ENCODE measurements at regions not wholly inside any gene's neighbourhood (a gene's known extent, or its start where the extent isn't known, plus 50 kb on each side); places are given as distances from the start of the nearest gene placed in this dataset.

DNA sequence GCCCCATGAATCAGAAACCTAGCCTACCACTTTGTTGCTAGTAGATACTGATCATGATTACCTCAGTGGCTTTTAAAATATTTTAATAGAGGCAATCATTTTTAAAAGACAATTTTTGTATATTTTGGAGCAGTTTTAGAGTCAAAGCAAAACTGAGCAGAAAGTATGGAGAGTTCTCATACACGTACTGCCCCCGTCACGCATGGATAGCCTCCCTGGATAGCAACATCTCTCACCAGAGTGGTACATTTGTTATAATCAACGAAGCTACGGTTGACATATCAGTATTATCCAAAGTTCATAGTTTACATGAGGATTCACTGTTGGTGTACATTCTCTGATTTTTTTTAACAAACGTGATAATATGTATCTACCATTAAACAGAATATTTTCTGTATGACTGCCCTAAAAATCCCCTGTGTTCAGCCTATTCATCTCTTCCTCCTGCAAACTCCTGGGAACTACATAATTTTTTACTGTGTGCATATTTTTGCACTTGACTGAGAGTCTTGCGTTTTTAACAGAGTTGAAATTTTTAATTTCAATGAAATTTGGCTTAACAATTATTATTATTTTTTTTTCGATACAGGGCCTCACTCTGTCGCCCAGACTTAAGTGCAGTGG, 1436.8 kb upstream of the PCDH9 start:
- no peaks in the 10 kb centered on the region for H3K36me3 Mint-ChIP-seq
- no peak for ATAC-seq
- H3K27ac Mint-ChIP-seq, result no peak overlapping the region
- no peak overlapping the region for H3K4me3 Mint-ChIP-seq
- H3K9me3 Mint-ChIP-seq, result peaks cover 10% of the 10 kb centered on the region
- no peaks in the 10 kb centered on the region for H3K4me1 Mint-ChIP-seq
- DNase-seq (ENCODE audit: low spot score in 2 of 2), result no peak

DNA sequence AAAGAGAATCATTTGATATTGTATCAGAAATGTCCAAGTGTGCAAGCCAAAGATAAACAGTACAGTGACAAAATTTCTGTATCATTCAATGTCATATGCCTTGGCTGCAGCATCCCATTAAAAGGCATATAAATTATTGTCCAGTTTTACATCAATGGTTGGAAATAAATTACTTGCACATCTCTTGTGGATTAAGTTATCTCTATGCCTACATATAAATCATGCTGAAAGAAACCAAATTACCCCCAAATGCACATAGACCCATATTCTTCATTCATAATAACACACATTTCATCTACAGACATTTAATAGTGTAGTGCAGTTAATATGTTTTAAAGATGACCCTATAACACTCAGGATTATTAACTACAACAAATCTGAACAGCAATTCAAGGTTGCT, 1415.7 kb upstream of the PCDH9 start:
- H3K4me3 Mint-ChIP-seq, result no peak overlapping the region
- no peaks in the 10 kb centered on the region for H3K4me1 Mint-ChIP-seq

DNA sequence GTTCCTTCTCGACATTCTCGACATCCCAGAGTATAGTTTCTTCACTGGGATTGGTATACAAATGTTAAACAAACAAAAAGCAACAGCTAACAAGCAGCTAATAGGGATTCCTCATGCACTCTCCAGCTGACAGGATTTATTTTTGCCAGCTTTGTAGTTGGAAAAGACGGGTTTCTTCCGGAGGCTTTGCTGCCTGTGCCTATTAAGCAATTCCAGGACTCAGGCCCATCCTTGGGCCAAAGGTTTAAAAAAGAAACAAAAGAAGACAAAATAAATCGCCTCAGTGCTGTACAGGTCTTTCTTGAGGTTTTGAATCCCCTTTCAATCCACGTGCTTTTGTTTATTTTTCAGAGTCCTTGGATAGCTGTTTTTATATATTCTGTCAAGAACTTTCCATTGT, 1414.5 kb upstream of the PCDH9 start:
- Mint-ChIP-seq H3K9me3 (peaks cover 8% of the 10 kb centered on the region), H3K4me1 (no peaks in the 10 kb centered on the region), H3K27ac (no peak overlapping the region), H3K36me3 (no peaks in the 10 kb centered on the region), H3K4me3 (no peak overlapping the region)
- DNase-seq (ENCODE audit: low spot score in 2 of 2) (no peak), ATAC-seq (no peak)

More for the DNA sequence above, 1415.7 kb upstream of the PCDH9 start:
- peaks cover 11% of the 10 kb centered on the region for H3K9me3 Mint-ChIP-seq
- ATAC-seq, result no peak
- no peak overlapping the region for H3K27ac Mint-ChIP-seq
- H3K36me3 Mint-ChIP-seq, result no peaks in the 10 kb centered on the region
- DNase-seq (ENCODE audit: low spot score in 2 of 2), result no peak

DNA sequence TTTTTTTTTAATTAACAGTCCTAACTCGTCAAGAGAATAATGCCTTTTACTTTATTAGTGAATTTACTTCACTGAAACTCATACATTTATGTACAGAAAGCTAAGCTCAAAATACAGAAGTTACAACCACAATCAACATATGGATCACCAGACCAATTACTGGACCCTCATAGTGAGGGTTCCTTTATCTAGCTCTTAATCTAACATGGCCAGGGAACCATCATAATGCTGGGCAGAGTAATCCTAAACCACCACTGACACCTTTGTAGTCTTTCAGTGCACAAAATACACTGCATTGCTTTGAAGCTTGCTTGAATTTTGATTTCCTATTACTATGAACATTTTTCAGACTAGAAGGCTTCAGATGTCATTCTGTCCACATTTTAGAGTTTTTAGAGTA, 1406.6 kb upstream of the PCDH9 start:
- ATAC-seq (no peak), DNase-seq (ENCODE audit: low spot score in 2 of 2) (no peak)
- no peak overlapping the region for H3K27ac Mint-ChIP-seq
- H3K4me3 Mint-ChIP-seq, result no peak overlapping the region
- no peaks in the 10 kb centered on the region for H3K4me1 Mint-ChIP-seq
- H3K36me3 Mint-ChIP-seq, result no peaks in the 10 kb centered on the region
- H3K9me3 Mint-ChIP-seq, result peaks cover 17% of the 10 kb centered on the region

DNA sequence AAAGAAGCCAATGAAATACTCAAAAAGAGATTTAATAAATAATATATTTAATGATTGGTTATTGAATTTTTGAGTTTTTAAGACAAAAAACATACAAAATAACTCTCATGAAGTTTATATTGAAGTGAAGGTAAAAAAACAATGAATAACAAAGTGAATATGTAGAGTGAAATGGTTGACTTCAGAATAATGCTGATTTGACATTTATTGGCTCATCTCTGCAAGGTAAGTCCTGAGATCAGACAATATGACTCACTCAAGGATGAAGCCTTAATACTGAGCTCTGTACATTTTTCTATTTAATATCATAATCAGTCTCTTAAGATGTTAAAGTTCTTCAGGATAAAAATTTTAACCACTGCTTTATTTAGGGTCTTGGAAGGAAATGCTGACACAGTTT, 1398.9 kb upstream of the PCDH9 start:
- Mint-ChIP-seq H3K4me1 (no peaks in the 10 kb centered on the region), H3K36me3 (no peaks in the 10 kb centered on the region), H3K4me3 (no peak overlapping the region), H3K27ac (no peak overlapping the region), H3K9me3 (peaks cover 20% of the 10 kb centered on the region)
- ATAC-seq, result no peak
- DNase-seq (ENCODE audit: low spot score in 2 of 2), result no peak

DNA sequence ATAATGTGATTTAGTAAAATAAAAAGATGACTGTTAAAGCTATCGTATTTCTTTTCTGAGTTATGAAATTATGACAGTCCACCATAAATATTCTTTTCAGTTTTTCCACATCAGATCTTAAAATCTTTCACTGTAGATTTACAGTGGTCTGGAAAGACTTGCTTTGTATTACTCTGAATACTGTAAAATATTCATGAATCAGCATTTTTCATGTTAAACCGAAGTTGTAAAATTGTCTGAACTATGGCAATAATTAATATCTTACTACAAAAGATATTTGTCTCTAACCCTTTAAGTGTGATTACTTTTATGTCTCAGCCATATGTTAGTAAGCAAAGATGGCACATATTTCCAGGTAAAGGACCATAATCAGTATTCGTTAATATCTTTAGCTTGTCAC, 1397.2 kb upstream of the PCDH9 start:
- DNase-seq (ENCODE audit: low spot score in 2 of 2) (no peak), ATAC-seq (no peak)
- H3K27ac Mint-ChIP-seq, result no peak overlapping the region
- no peak overlapping the region for H3K4me3 Mint-ChIP-seq
- H3K9me3 Mint-ChIP-seq, result peaks cover 14% of the 10 kb centered on the region
- no peaks in the 10 kb centered on the region for H3K4me1 Mint-ChIP-seq
- no peaks in the 10 kb centered on the region for H3K36me3 Mint-ChIP-seq

DNA sequence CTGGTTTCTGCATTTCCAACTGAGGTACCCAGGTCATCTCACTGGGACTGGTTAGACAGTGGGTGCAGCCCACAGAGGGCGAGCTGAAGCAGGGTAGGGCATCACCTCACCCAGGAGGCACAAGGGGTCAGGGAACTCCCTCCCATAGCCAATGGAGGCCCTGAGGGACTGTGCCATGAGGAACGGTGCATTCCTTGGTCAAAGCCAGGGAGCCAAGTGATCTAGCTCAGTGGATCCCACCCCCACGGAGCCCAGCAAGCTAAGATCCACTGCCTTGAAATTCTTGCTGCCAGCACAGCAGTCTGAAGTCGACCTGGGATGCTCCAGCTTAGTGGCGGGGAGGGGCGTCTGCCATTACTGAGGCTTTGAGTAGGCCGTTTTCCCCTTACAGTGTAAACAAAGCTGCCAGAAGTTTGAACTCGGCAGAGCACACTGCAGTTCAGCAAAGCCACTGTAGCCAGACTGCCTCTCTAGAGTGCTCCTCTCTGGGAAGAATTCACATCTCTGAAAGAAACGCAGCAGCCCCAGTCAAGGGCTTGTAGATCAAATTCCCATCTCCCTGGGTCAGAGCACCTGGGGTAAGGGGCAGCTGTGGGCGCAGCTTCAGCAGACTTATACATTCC, 1386.6 kb upstream of the PCDH9 start:
- Mint-ChIP-seq H3K4me3 (no peak overlapping the region), H3K27ac (no peak overlapping the region), H3K4me1 (no peaks in the 10 kb centered on the region), H3K9me3 (peaks cover 29% of the 10 kb centered on the region), H3K36me3 (no peaks in the 10 kb centered on the region)
- no peak for ATAC-seq
- DNase-seq (ENCODE audit: low spot score in 2 of 2), result no peak

DNA sequence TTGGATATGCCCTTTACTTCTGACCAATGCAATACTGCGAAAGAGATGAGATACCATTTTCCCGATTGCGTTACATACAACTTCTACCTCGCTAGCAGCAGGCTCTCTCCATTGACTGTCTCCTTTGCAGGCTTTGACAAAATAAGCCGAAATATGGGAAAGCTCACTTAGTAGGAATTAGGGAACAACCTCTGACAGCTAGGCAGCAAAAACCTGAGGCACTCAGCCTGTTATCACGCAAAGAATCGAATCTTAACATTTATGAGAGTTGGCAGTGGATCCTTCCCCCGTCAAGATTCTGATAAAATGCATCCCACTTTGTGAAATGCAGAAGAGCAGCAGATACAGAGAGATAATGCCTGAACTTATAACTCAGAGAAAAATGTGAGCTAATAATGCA, 1379.5 kb upstream of the PCDH9 start:
- H3K4me1 Mint-ChIP-seq, result no peaks in the 10 kb centered on the region
- no peak overlapping the region for H3K27ac Mint-ChIP-seq
- H3K36me3 Mint-ChIP-seq, result no peaks in the 10 kb centered on the region
- ATAC-seq (no peak), DNase-seq (ENCODE audit: low spot score in 2 of 2) (no peak)
- H3K4me3 Mint-ChIP-seq, result no peak overlapping the region
- H3K9me3 Mint-ChIP-seq, result peaks cover 10% of the 10 kb centered on the region

DNA sequence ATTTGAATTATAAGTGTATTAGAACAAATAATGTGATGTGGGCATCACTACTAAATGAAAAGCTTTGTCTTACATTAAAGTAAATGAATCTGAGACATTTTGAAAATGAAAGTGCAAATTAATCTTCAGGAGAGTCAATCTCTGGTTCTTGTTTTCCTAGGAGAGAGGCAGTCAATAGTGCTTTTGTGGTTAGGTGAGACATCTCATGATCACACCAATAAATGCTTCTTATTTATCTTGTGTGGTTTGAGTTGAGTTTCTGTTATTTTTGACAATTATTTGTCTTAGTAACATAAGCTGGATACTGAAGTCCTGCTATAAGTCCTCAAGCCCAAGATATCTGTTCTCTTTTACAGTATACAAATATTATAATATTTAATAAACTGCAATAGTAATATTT, 1378.0 kb upstream of the PCDH9 start:
- no peak for ATAC-seq
- Mint-ChIP-seq H3K4me1 (no peaks in the 10 kb centered on the region), H3K4me3 (no peak overlapping the region)

DNA sequence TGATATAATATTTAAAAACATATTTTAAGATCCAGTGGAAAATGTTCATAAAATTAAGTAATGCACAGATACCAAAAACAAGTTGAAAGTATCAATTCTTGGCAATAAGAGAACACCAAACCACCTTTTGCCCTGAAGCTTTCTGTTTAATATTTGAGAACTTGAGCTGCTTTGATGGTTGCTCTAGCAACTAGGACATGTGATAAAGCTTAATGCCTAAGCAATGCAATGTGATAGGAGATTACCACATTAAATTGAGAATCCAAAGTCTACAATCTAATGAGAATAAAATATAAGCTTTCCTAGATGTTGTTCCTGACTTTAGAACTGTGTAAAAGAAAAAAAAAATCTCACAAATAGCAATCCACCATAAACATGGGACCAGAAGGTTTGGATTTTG, 1367.5 kb upstream of the PCDH9 start:
- DNase-seq (ENCODE audit: low spot score in 2 of 2) (no peak), ATAC-seq (no peak)
- peaks cover 8% of the 10 kb centered on the region for H3K9me3 Mint-ChIP-seq
- H3K4me1 Mint-ChIP-seq, result no peaks in the 10 kb centered on the region
- no peak overlapping the region for H3K4me3 Mint-ChIP-seq
- H3K36me3 Mint-ChIP-seq, result no peaks in the 10 kb centered on the region
- no peak overlapping the region for H3K27ac Mint-ChIP-seq

More for the DNA sequence above, 1378.0 kb upstream of the PCDH9 start:
- H3K9me3 Mint-ChIP-seq, result peaks cover 7% of the 10 kb centered on the region
- H3K27ac Mint-ChIP-seq, result no peak overlapping the region
- no peaks in the 10 kb centered on the region for H3K36me3 Mint-ChIP-seq
- DNase-seq (ENCODE audit: low spot score in 2 of 2), result no peak

DNA sequence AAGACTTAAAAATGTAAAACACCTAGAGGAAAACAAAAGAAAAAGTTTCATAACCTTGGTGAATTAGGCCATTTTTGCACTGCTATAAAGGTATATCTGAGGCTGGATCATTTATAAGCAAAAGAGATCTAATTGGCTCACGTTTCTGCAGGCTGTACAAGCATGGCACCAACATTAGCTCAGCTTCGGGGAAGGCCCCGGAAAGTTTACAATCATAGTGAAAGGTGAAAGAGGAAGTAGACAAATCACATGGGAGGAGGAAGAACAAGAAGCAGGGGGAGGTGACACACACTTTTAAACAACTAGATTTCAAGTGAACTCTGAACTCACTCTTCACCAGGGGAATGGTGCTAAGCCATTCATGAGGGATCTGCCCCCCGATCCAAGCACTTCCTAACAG, 1358.5 kb upstream of the PCDH9 start:
- H3K4me3 Mint-ChIP-seq, result no peak overlapping the region

DNA sequence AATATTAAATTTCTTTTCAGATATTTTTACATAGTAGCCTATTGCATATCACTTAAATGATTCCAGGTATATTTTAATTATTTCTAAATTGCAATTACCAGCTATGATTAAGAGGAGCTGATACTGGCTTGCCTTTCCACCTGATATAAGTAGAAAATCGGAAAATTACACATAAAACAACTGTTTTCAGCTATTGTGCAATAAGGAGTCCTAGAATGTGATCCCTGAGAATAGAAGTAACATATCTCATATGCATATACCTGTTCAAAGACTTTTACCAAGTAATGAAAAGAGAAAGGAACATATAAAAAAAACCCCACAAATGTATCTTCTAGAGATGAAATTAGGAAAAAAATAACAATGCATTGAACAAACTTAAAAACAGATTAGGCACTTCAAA, 1354.6 kb upstream of the PCDH9 start:
- DNase-seq (ENCODE audit: low spot score in 2 of 2) (no peak), ATAC-seq (no peak)
- no peak overlapping the region for H3K27ac Mint-ChIP-seq
- no peak overlapping the region for H3K4me3 Mint-ChIP-seq
- no peaks in the 10 kb centered on the region for H3K4me1 Mint-ChIP-seq
- H3K9me3 Mint-ChIP-seq, result peaks cover 12% of the 10 kb centered on the region
- H3K36me3 Mint-ChIP-seq, result no peaks in the 10 kb centered on the region

More for the DNA sequence above, 1358.5 kb upstream of the PCDH9 start:
- no peak for DNase-seq (ENCODE audit: low spot score in 2 of 2)
- Mint-ChIP-seq H3K36me3 (no peaks in the 10 kb centered on the region), H3K4me1 (no peaks in the 10 kb centered on the region), H3K27ac (no peak overlapping the region), H3K9me3 (peaks cover 11% of the 10 kb centered on the region)
- ATAC-seq, result no peak

DNA sequence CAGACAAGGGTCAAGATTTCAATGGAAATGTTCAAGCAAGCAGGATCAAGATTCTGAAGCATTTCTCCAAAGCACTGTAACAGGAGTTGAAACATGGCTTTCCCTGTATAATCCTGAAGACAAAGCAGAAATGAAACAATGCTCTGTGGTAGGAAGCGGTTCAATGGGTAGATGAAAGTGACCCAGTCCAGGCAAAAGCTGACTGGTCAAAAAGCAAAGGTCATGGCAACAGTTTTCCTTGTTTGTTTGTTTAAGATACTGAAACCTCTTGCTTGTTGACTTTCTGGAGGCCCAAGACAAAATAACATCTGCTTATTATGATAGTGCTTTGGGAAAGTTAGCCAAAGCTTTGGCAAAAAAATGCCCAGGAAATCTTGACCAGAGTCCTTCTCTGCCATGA, 1343.9 kb upstream of the PCDH9 start:
- Mint-ChIP-seq H3K4me1 (no peaks in the 10 kb centered on the region), H3K36me3 (no peaks in the 10 kb centered on the region), H3K4me3 (no peak overlapping the region), H3K27ac (no peak overlapping the region), H3K9me3 (peaks cover 16% of the 10 kb centered on the region)
- no peak for DNase-seq (ENCODE audit: low spot score in 2 of 2)
- no peak for ATAC-seq

DNA sequence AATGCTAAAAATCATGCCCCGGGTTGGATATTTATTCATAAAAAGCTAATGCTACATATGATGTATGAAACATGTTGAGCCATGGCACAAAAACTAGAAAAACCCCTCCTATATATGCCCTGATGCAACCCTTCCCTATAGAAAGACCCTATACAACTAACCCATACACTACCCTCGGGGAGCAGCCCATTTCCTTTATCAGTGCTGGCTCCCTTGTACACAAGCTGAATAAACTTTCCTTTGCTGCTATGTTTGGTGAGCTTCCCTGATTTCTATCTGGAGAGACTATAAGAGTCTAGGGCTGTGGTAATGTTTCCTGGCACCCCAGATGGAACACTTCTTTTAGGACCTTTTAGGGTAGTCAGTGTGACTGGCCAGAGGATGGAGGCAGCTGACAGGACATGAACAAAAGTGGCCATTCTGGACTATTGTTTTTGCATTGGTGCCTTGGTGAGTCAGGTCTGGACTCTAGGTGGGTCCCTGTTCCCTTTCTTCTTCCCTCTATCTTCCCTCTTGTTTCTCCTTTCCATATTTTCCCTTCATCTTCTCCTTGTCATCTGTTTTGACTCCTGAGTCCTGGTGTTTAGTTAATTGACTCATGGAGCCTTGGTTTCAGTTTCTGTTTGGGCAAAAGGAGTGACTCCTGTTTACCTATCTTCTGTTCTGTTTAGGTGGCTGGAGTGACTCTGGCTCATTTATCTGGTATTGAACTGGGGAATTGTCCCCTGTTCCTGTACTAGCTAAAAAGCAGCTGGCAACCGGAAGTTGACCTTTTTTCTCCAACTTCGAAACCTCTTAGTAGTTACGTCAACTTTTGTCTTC, 1321.8 kb upstream of the PCDH9 start:
- no peak for ATAC-seq
- DNase-seq (ENCODE audit: low spot score in 2 of 2), result no peak
- no peak overlapping the region for H3K27ac Mint-ChIP-seq
- no peaks in the 10 kb centered on the region for H3K4me1 Mint-ChIP-seq
- peaks cover 15% of the 10 kb centered on the region for H3K9me3 Mint-ChIP-seq
- H3K36me3 Mint-ChIP-seq, result no peaks in the 10 kb centered on the region
- no peak overlapping the region for H3K4me3 Mint-ChIP-seq

DNA sequence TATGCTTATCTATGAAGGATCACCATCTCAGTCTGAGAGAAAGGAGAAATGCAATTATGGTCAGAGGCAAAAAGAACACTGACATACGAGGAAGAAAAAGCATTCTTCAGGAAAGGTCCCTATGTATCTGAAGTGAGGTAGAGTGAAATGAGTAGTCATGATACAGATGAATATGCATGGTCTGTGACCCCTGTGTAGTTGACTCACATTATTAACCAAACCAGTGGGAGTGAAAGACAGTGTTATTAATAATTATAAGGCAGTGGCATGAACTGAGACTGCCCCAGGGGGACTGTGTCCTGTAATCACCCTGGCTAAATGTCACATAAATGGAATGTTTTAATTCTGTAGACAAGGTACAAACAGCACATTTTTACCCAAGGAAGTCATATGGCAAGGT, 1320.2 kb upstream of the PCDH9 start:
- Mint-ChIP-seq H3K27ac (no peak overlapping the region), H3K36me3 (no peaks in the 10 kb centered on the region), H3K4me1 (no peaks in the 10 kb centered on the region), H3K9me3 (peaks cover 16% of the 10 kb centered on the region), H3K4me3 (no peak overlapping the region)
- ATAC-seq (no peak), DNase-seq (ENCODE audit: low spot score in 2 of 2) (no peak)

DNA sequence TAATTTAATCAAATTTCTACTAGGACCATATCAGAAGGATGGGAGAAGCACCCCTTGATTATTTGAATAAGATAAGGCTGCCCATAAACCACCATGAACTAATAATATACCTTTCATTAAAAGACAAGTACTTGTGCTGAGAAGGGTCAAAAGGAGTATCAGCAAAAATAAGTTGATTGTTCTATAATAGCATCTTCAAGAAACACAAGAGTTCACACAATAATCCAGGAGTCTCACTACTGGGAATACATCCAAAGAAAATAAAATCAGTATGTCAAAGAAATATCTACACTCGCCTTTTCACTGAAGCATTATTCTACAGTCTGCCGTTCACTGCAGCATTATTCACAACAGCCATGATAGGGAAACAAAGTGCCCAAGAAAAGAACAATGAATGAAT, 1310.1 kb upstream of the PCDH9 start:
- Mint-ChIP-seq H3K9me3 (peaks cover 7% of the 10 kb centered on the region), H3K4me1 (no peaks in the 10 kb centered on the region), H3K36me3 (no peaks in the 10 kb centered on the region), H3K27ac (no peak overlapping the region), H3K4me3 (no peak overlapping the region)
- no peak for DNase-seq (ENCODE audit: low spot score in 2 of 2)
- ATAC-seq, result no peak
